ENCODE measurements at regions not wholly inside any gene's neighbourhood (a gene's known extent, or its start where the extent isn't known, plus 50 kb on each side); places are given as distances from the start of the nearest gene placed in this dataset.

- RAD21 ChIA-PET (ENCODE audit: low non-redundant PET in 1 of 2, low total read pairs in 2 of 2, uncharacterized antibody in 2 of 2, unreplicated experiment in 2 of 2) = no interaction called here
- ATAC-seq (no peak), DNase-seq (ENCODE audit: low read depth, low spot score) (no peak)
- Histone ChIP-seq H3K79me2 (ENCODE audit: insufficient read depth, low read length) (no peaks in the 10 kb centered on the region), H3K4me2 (ENCODE audit: low read length) (no peak overlapping the region), H3K36me3 (ENCODE audit: control insufficient read depth in 1 of 2, insufficient read depth in 2 of 2, low read length in 2 of 2) (no peaks in the 10 kb centered on the region), H3K4me1 (ENCODE audit: control insufficient read depth in 1 of 2, insufficient read depth in 2 of 2, low read length in 2 of 2) (no peaks in the 10 kb centered on the region), H2AFZ (ENCODE audit: low read depth, low read length, poor library complexity, severe bottlenecking) (no peak overlapping the region), H3K9me3 (ENCODE audit: control insufficient read depth in 1 of 2, insufficient read depth in 1 of 2, low read depth in 1 of 2, low read length in 2 of 2) (no peaks in the 10 kb centered on the region), H3K27ac (ENCODE audit: low read depth, low read length) (no peak overlapping the region), H3K27me3 (ENCODE audit: insufficient read depth, low read length) (peaks cover 55% of the 10 kb centered on the region), H3K9me2 (ENCODE audit: insufficient read depth) (no peaks in the 10 kb centered on the region), H3K9ac (ENCODE audit: low read length) (no peak overlapping the region), H3K4me3 (replicated peaks in 1 of 2; ENCODE audit: low read depth in 1 of 2, low read length in 2 of 2) (no peak overlapping the region), H4K20me1 (ENCODE audit: insufficient read depth) (no peaks in the 10 kb centered on the region)
- no TSS peak for BruUV-seq (replicated peaks)
- CTCF ChIA-PET = no interaction called here
- POLR2A ChIA-PET = no interaction called here
- intact Hi-C loops (cut with micrococcal nuclease) = no loop called here
- TF ChIP-seq TCF7L2 (IDR thresholded peaks at IDR 0.05; ENCODE audit: borderline replicate concordance, extremely low read depth, insufficient read depth, insufficient read length) = no peak
- no peak for TF ChIP-seq ATF3 (IDR thresholded peaks at IDR 0.05)
- TF ChIP-seq YY1 (IDR thresholded peaks at IDR 0.05; ENCODE audit: extremely low read depth, insufficient replicate concordance, low read depth, low read length) = no peak
- no peak for TF ChIP-seq POLR2AphosphoS5 (IDR thresholded peaks at IDR 0.05; ENCODE audit: low read depth, low read length)
- no peak for TF ChIP-seq EZH2phosphoT487 (IDR thresholded peaks at IDR 0.05; ENCODE audit: borderline replicate concordance)
- no peak for TF ChIP-seq FOSL1 (IDR thresholded peaks at IDR 0.05; ENCODE audit: low read depth)
- TF ChIP-seq JUND (IDR thresholded peaks at IDR 0.05) = no peak
- no peak for TF ChIP-seq EGR1 (IDR thresholded peaks at IDR 0.05; ENCODE audit: low read depth)
- TF ChIP-seq SP1 (IDR thresholded peaks at IDR 0.05; ENCODE audit: low read depth) = no peak
- no peak for TF ChIP-seq CEBPB (IDR thresholded peaks at IDR 0.05; ENCODE audit: low read depth)
- TF ChIP-seq CBX3 (IDR thresholded peaks at IDR 0.05; ENCODE audit: low read depth) = no peak
- TF ChIP-seq CTCF (IDR thresholded peaks at IDR 0.05 in 2 of 3, conservative IDR thresholded peaks at IDR 0.05 in 1 of 3; ENCODE audit: borderline replicate concordance in 1 of 3, insufficient read depth in 1 of 3, low read depth in 2 of 3, low read length in 2 of 3) = no peak
- TF ChIP-seq RAD21 (IDR thresholded peaks at IDR 0.05; ENCODE audit: low read depth) = no peak
- TF ChIP-seq MAX (IDR thresholded peaks at IDR 0.05) = no peak
Measured at GRCh38 chr18:25815659-25816058, 274.8 kb downstream of the SS18 start.

Data from HCT116 (cell line).